ENCODE measurements at regions not wholly inside any gene's neighbourhood (a gene's known extent, or its start where the extent isn't known, plus 50 kb on each side); places are given as distances from the start of the nearest gene placed in this dataset.

- Histone ChIP-seq H2AFZ (ENCODE audit: low read depth, low read length) (no peak overlapping the region), H4K20me1 (ENCODE audit: insufficient read depth, low read length) (no peaks in the 10 kb centered on the region), H3K27me3 (ENCODE audit: insufficient read depth, low read length) (no peaks in the 10 kb centered on the region), H3K27ac (ENCODE audit: low read depth, low read length) (no peak overlapping the region), H3K4me2 (ENCODE audit: low read length) (no peak overlapping the region), H3K79me2 (ENCODE audit: insufficient read depth, low read length) (no peaks in the 10 kb centered on the region), H3K9me3 (ENCODE audit: insufficient read depth, low read depth, low read length) (no peaks in the 10 kb centered on the region), H3K4me3 (ENCODE audit: insufficient read depth, low read depth, low read length) (no peak overlapping the region), H3K36me3 (ENCODE audit: insufficient read depth, low read length) (no peaks in the 10 kb centered on the region), H3K9ac (ENCODE audit: low read length) (no peak overlapping the region), H3K4me1 (ENCODE audit: insufficient read depth, low read length) (peaks cover 20% of the 10 kb centered on the region)
- peak; percentile 60 for DNase-seq (ENCODE audit: low read depth)
- no peaks in the 10 kb centered on the region for H3K27me3 Mint-ChIP-seq (ENCODE audit: low read depth, unreplicated experiment)
- H3K36me3 Mint-ChIP-seq (ENCODE audit: low read depth, unreplicated experiment), result no peaks in the 10 kb centered on the region
- H3K4me1 Mint-ChIP-seq (ENCODE audit: low read depth, unreplicated experiment), result peaks cover 23% of the 10 kb centered on the region
- FAIRE-seq, result peak; percentile 26
- H3K4me3 Mint-ChIP-seq (ENCODE audit: unreplicated experiment), result no peak overlapping the region
- no peak overlapping the region for H3K27ac Mint-ChIP-seq (ENCODE audit: unreplicated experiment)
- H3K9me3 Mint-ChIP-seq (ENCODE audit: unreplicated experiment), result no peaks in the 10 kb centered on the region
- no peak for TF ChIP-seq EZH2 (IDR thresholded peaks at IDR 0.05; ENCODE audit: insufficient read depth, low read length)
- TF ChIP-seq CTCF (IDR thresholded peaks at IDR 0.05; ENCODE audit: insufficient read depth, low read depth, low read length), result no peak
These were observed 50.2 kb upstream of the AKR1E2 start for GRCh38 chr10:4775808-4776207.

GRCh38 chr10:4772202-4772570 is 53.8 kb upstream of the AKR1E2 start:
- Histone ChIP-seq H3K27ac (ENCODE audit: low read depth, low read length) (peak overlapping the region; percentile 99), H3K9me3 (ENCODE audit: insufficient read depth, low read depth, low read length) (no peaks in the 10 kb centered on the region), H4K20me1 (ENCODE audit: insufficient read depth, low read length) (no peaks in the 10 kb centered on the region), H3K4me2 (ENCODE audit: low read length) (peak overlapping the region; percentile 75), H3K4me1 (ENCODE audit: insufficient read depth, low read length) (peaks cover 30% of the 10 kb centered on the region), H3K4me3 (ENCODE audit: insufficient read depth, low read depth, low read length) (no peak overlapping the region), H3K27me3 (ENCODE audit: insufficient read depth, low read length) (no peaks in the 10 kb centered on the region), H3K36me3 (ENCODE audit: insufficient read depth, low read length) (no peaks in the 10 kb centered on the region), H3K79me2 (ENCODE audit: insufficient read depth, low read length) (no peaks in the 10 kb centered on the region), H3K9ac (ENCODE audit: low read length) (peak overlapping the region; percentile 86), H2AFZ (ENCODE audit: low read depth, low read length) (no peak overlapping the region)
- Mint-ChIP-seq H3K27ac (ENCODE audit: unreplicated experiment) (no peak overlapping the region), H3K9me3 (ENCODE audit: unreplicated experiment) (no peaks in the 10 kb centered on the region), H3K4me3 (ENCODE audit: unreplicated experiment) (no peak overlapping the region), H3K36me3 (ENCODE audit: low read depth, unreplicated experiment) (no peaks in the 10 kb centered on the region), H3K27me3 (ENCODE audit: low read depth, unreplicated experiment) (no peaks in the 10 kb centered on the region), H3K4me1 (ENCODE audit: low read depth, unreplicated experiment) (peaks cover 43% of the 10 kb centered on the region)
- no peak for TF ChIP-seq EZH2 (IDR thresholded peaks at IDR 0.05; ENCODE audit: insufficient read depth, low read length)
- no peak for TF ChIP-seq CTCF (IDR thresholded peaks at IDR 0.05; ENCODE audit: insufficient read depth, low read depth, low read length)
- no peak for DNase-seq (ENCODE audit: low read depth)
- FAIRE-seq, result peak; percentile 85

DNA sequence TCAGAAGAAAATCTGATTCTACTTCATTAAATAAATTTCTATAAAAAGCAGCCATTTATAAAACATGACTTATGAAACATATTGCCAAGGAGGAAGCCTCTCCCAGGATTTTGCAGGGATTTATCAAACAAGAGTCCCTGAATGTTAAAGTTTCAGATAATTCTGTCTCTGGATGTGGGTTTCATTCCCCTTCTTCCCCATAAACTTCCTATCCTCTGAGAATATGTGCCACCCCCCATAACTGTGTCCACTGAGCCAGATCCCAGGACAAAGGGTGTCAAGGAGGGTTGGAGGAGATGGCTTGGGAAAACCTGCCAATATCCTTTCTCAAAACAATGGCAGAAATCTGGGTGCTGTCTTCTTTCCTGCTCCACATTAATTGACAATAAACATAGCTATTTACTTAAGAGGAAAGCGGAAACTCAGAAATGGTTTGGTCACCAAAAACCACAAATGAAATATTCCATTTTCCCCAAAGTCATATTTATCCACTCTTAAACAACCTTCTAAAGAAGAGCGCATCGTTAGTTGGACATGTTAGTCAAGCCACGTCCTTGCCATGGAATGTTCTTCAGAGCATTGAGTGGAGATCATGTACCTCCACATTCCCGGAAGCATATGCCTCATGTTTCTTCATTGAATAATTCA is 54.3 kb upstream of the AKR1E2 start:
- H3K27ac ChIP-seq (ENCODE audit: low read depth, low read length), result peak overlapping the region; percentile 99
- no peaks in the 10 kb centered on the region for H3K9me3 ChIP-seq (ENCODE audit: insufficient read depth, low read depth, low read length)
- peak overlapping the region; percentile 75 for H3K4me2 ChIP-seq (ENCODE audit: low read length)
- no peak overlapping the region for H2AFZ ChIP-seq (ENCODE audit: low read depth, low read length)
- H3K4me1 ChIP-seq (ENCODE audit: insufficient read depth, low read length), result peaks cover 33% of the 10 kb centered on the region
- H3K4me1 Mint-ChIP-seq (ENCODE audit: low read depth, unreplicated experiment), result peaks cover 47% of the 10 kb centered on the region
- no peaks in the 10 kb centered on the region for H3K36me3 ChIP-seq (ENCODE audit: insufficient read depth, low read length)
- TF ChIP-seq CTCF (IDR thresholded peaks at IDR 0.05; ENCODE audit: insufficient read depth, low read depth, low read length) (no peak), EZH2 (IDR thresholded peaks at IDR 0.05; ENCODE audit: insufficient read depth, low read length) (no peak)
- no peaks in the 10 kb centered on the region for H4K20me1 ChIP-seq (ENCODE audit: insufficient read depth, low read length)
- FAIRE-seq, result peak; percentile 72
- no peaks in the 10 kb centered on the region for H3K36me3 Mint-ChIP-seq (ENCODE audit: low read depth, unreplicated experiment)
- H3K27me3 ChIP-seq (ENCODE audit: insufficient read depth, low read length), result no peaks in the 10 kb centered on the region
- H3K27ac Mint-ChIP-seq (ENCODE audit: unreplicated experiment), result peak overlapping the region; percentile 96
- H3K79me2 ChIP-seq (ENCODE audit: insufficient read depth, low read length), result no peaks in the 10 kb centered on the region
- no peak overlapping the region for H3K4me3 ChIP-seq (ENCODE audit: insufficient read depth, low read depth, low read length)
- peak overlapping the region; percentile 18 for H3K4me3 Mint-ChIP-seq (ENCODE audit: unreplicated experiment)
- peak; percentile 94 for DNase-seq (ENCODE audit: low read depth)
- no peaks in the 10 kb centered on the region for H3K27me3 Mint-ChIP-seq (ENCODE audit: low read depth, unreplicated experiment)
- H3K9ac ChIP-seq (ENCODE audit: low read length), result peak overlapping the region; percentile 86
- no peaks in the 10 kb centered on the region for H3K9me3 Mint-ChIP-seq (ENCODE audit: unreplicated experiment)
